ENCODE measurements at regions not wholly inside any gene's neighbourhood (a gene's known extent, or its start where the extent isn't known, plus 50 kb on each side); places are given as distances from the start of the nearest gene placed in this dataset.

DNA sequence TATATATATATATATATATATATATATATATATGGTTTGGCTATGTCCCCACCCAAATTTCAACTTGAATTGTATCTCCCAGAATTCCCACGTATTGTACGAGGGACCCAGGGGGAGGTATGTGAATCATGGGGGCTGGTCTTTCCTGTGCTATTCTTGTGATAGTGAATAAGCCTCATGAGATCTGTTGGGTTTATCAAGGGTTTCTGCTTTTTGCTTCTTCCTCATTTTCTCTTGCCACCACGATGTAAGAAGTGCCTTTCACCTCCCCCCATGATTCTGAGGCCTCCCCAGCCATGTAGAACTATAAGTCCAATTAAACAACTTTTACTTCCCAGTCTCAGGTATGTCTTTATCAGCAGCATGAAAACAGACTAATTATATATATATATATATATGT lies 52.3 kb upstream of the ADAMTS2 start:
- 11 to 18% methylated on average over 3 of the region's 3 CpGs for WGBS, 2 donors

More for the DNA sequence above, 52.3 kb upstream of the ADAMTS2 start:
- Histone ChIP-seq H3K4me1 (no peaks in the 10 kb centered on the region), H3K4me3 (no peak overlapping the region), H3K36me3 (no peaks in the 10 kb centered on the region), H3K9me3 (peaks cover 0 to 42% (median 25%) of the 10 kb centered on the region in 3 donors), H3K27me3 (no peaks in the 10 kb centered on the region), H3K27ac (no peak overlapping the region)
- TF ChIP-seq POLR2A (IDR thresholded peaks at IDR 0.05): no peak
- TF ChIP-seq, protein P1, sequence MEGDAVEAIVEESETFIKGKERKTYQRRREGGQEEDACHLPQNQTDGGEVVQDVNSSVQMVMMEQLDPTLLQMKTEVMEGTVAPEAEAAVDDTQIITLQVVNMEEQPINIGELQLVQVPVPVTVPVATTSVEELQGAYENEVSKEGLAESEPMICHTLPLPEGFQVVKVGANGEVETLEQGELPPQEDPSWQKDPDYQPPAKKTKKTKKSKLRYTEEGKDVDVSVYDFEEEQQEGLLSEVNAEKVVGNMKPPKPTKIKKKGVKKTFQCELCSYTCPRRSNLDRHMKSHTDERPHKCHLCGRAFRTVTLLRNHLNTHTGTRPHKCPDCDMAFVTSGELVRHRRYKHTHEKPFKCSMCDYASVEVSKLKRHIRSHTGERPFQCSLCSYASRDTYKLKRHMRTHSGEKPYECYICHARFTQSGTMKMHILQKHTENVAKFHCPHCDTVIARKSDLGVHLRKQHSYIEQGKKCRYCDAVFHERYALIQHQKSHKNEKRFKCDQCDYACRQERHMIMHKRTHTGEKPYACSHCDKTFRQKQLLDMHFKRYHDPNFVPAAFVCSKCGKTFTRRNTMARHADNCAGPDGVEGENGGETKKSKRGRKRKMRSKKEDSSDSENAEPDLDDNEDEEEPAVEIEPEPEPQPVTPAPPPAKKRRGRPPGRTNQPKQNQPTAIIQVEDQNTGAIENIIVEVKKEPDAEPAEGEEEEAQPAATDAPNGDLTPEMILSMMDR (IDR thresholded peaks at IDR 0.05): no peak
- intact Hi-C loops (cut with DNase I): no loop called here
- DNase-seq: no peak

Small RNA genes lying in the stretch of these regions (small RNA-seq; reads per million reads assigned to genes)
- gene RF00015: 0 reads per million in 4 donors
